C4-2B (cell line): ENCODE measurements at regions not wholly inside any gene's neighbourhood (a gene's known extent, or its start where the extent isn't known, plus 50 kb on each side); places are given as distances from the start of the nearest gene placed in this dataset.

Experiments
- H3K27ac ChIP-seq: fragments of 450-650 bp; 2 replicates; pipeline ENCODE4 v1.5.1; 2017
- ZFX ChIP-seq: fragments of 450-650 bp; IDR thresholded peaks from 2 replicates; pipeline ENCODE4 v1.6.1; 2017
- TF ChIP-seq, protein P1 (sequence below): fragments of 450-650 bp; conservative IDR thresholded peaks from 2 replicates; pipeline ENCODE4 v1.5.1; 2017; ENCODE audit warnings: mild to moderate bottlenecking

- H3K27ac ChIP-seq = no peak overlapping the region
- TF ChIP-seq, protein P1, sequence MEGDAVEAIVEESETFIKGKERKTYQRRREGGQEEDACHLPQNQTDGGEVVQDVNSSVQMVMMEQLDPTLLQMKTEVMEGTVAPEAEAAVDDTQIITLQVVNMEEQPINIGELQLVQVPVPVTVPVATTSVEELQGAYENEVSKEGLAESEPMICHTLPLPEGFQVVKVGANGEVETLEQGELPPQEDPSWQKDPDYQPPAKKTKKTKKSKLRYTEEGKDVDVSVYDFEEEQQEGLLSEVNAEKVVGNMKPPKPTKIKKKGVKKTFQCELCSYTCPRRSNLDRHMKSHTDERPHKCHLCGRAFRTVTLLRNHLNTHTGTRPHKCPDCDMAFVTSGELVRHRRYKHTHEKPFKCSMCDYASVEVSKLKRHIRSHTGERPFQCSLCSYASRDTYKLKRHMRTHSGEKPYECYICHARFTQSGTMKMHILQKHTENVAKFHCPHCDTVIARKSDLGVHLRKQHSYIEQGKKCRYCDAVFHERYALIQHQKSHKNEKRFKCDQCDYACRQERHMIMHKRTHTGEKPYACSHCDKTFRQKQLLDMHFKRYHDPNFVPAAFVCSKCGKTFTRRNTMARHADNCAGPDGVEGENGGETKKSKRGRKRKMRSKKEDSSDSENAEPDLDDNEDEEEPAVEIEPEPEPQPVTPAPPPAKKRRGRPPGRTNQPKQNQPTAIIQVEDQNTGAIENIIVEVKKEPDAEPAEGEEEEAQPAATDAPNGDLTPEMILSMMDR = no peak
- TF ChIP-seq ZFX = no peak
Measured at GRCh38 chr4:138663883-138664282, 351.7 kb upstream of the NOCT start.

DNA sequence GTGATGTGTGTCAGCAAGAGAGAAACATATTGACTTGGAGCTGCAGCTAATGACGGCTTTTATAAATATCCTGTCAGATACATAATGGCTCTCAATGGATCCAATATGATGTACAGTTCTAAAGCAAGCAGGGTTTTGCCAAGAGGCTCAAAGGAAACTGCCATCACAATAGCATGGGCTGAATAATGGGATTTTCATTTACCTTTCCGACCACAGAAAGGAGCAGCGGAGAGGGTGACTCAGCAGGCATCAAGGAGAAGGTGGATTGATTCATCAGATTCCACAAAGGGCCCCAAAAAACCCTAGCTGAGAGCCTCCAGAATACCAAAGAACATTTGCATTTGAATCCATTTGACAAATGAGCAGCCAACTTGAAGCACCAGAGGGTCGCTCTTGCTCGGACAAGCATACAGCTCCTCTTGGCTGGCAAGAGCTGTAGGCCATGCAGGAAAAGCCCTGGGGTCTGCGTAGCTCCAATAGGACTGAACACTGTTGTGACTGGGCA, 355.7 kb upstream of the NOCT start:
- no peak overlapping the region for H3K27ac ChIP-seq
- no peak for TF ChIP-seq ZFX
- TF ChIP-seq, protein P1 = no peak

DNA sequence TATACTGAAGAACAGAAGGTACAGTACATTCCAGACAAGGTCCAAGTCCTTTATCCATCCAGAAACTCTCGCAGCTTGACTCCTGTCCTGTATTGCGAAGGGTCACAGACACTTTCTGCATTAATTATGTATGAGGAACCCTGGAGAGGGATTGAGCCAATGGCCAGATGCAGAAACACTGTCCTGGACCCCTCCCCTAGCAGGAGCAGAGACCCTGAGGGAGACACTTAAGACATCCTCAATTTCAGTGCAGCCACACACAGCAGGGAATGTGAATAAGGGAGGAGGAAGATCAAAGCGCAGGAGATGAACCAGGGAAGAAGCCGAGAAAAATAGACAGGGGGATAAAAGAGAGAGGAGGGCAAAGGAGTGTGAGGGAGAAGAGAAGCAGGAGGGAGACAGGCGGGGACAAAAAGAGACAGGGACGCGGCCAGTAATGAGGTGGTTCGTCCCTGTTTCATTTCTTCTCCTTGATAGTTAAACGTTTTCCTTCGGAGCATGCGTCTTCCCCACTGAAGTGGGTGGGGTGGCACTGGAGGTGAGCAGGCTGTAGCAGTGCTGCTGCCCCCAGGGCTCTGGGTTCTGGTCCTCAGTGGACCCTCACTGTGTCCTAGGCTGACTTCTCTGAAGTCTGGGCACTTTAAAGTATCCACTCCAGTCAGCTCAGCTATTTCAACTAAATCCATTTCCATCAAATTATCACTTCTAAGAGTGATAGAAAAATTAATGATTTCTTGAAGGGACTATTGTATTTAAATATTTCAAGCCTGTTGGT, 356.4 kb upstream of the NOCT start:
- H3K27ac ChIP-seq = no peak overlapping the region
- TF ChIP-seq, protein P1 = no peak
- no peak for TF ChIP-seq ZFX

DNA sequence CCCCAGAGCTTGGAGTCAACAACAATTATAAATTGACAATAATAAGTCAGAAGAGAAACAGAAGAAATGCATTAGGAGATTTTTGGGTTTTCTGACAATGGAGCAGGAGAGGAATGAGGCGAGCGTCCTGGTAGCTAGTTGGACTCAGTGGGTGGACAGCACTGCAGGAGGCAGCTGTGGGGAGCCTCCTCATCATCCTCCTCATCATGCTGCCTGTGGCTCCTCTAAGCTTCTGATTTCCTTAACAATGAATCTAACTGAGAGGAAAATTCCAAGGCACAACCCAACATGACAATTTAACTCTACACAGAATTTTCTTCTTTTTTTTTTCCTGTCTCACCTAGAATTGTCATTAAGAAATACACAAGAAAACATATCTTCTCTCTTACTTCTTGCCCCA, 357.1 kb upstream of the NOCT start:
- no peak for TF ChIP-seq ZFX
- TF ChIP-seq, protein P1 = no peak
- no peak overlapping the region for H3K27ac ChIP-seq

- no peak overlapping the region for H3K27ac ChIP-seq
- TF ChIP-seq, protein P1 = no peak
- TF ChIP-seq ZFX = no peak
Measured at GRCh38 chr4:138656990-138657389, 358.6 kb upstream of the NOCT start.

GRCh38 chr4:138655985-138656384, 359.6 kb upstream of the NOCT start:
- no peak for TF ChIP-seq ZFX
- TF ChIP-seq, protein P1 = no peak
- H3K27ac ChIP-seq = no peak overlapping the region

DNA sequence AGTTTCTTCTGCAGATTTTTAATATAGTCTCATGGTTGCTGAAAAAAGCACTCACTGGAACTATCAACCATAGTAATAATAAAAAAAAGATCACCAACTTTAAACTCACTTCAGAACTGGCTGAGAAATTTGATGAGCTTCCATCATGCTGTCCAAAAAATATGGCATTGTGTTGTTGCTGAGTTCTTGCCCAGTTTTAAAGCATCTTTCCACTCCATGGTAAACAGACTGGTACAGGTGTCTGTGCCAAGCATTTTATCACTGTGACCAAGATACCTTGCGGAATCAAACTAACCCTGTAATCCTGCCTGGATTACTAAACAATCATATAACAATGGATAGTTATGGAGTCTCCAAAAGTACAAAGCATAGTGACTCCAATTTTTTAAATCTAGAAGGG, 360.3 kb upstream of the NOCT start:
- H3K27ac ChIP-seq = no peak overlapping the region
- no peak for TF ChIP-seq ZFX
- TF ChIP-seq, protein P1 = no peak
